NCI-H460 (cell line): ENCODE measurements at regions not wholly inside any gene's neighbourhood (a gene's known extent, or its start where the extent isn't known, plus 50 kb on each side); places are given as distances from the start of the nearest gene placed in this dataset.
"Not testable (repeated sequence)": the region's sequence is repeated elsewhere in the genome, so short reads cannot be mapped to it uniquely, and the experiment has no call there.

ENCODE experiments used
- DNase-seq: peaks from one replicate; pipeline ENCODE4 v3.0.0-alpha.2; 2016; ENCODE audit warnings: low read depth; ENCODE audit errors: extremely low read depth

DNA sequence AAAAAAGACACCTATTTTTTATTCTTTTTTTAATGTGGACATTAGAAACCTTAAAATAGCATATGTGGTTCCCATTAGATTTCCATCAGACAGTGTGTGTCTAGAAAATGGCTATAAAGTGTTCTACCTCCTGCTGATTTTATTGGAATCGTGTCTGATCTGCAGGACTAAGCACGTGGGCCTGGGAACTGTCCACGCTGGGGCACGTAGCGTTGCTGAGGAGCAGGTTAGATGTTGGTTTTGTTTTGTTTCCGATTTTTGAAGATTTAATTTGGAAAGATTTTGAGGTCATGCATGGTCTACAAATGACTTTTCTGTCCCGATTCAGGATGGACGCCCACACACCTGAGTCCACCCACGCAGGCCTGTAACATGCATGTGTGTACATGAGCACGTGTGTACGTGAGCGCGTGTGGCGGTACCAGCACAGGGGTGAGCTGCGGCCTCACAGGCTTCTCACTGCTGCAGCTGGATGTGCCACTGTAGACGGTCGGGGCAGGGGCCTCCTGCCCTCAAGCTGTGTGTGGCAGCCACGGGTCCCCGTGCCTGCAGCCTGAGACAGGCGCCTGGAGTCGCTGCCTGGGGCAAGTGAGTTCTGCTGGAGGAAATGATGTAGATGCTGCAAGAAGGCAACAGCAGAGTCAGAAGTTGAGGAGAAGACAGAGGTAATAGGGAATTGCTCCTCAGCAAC, 99.7 kb upstream of the CTDP1 start:
- DNase-seq: no peak

DNA sequence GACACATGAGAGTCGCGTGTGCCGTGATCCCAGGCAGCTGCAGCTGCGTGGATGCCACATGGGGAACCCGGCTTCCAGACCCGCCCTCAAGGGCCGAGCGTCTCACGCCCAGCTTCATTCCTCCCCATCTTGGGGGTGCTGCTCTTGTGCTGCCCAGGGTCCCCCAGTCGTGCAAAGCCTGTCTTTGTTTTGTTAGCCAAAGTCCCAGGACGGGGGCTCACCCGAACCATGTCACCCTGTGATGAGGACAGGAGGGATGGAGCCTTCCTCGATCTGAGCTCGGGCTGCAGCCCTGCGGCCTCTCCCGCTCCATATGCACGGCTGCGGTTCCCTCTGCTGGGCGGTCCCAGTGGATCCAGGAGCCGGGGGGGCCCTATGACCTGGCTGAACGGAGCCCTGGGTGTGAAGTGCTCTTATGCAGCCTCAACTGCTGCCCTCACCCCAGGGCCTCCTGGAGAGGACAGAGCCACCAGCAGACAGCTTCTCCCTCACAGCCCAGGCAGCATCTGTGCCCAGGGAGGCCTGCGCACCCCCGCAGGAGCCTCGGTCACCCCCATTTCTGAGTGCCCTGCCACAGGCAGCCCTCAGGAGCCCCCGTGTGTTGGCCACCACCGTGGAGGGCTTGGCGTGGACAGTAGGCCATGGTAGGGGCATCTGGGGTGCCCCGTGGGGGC, 99.0 kb upstream of the CTDP1 start:
- no peak for DNase-seq

DNA sequence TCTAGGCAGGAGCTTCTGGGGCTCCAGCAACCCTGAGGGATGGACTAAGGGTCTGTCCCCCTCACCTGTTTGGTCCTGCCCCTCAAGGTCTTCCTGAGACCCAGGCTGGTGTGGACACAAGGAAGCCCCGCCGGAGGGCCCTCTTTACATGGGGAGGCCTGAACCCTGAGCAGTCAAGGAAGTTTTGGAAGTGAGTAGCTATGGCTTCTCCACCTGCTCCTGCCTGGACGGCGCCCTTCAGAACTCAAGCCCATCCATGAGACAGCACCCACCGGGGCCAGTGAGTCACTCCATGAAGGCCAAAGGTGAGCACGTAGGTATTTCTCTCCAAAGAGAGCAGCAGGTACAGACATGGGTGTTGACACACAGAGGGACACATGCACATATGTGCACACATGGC, 98.2 kb upstream of the CTDP1 start:
- no peak for DNase-seq

DNA sequence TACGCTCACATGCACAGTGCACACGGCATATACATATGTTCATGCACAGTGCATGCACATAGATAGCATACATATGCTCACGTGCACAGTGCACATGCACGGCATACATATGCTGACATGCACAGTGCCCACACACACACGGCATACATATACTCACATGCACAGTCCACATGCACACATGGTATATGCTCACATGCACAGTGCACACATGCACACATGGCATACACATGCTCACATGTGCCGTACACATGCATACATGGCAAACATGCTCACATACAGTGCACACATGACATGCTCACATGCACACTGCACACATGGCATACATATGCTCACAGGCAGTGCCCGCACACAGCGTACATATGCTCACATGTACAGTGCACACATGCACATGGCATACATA, 97.7 kb upstream of the CTDP1 start:
- DNase-seq: no peak

- DNase-seq: no peak
Measured at GRCh38 chr18:79582978-79583377, 96.6 kb upstream of the CTDP1 start.

DNA sequence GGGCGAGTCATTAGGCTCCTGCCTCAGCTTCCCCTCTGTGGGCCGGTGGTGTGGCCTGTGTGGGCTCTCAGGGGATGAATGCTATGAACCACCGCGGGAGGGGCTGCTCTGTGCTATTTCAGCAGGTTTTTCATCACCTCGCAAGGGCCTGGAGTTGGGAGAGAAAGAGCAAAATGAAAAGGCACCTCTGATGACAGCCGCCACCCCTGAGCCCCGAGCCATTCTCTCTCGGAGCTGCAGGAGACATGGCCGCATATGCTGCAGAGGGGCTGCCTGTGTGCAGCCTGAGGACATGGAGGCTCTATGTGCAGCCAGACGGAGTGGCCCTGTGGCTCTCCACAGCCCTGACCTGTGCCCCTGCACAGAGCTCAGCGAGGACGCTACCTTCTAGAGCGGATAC, 96.2 kb upstream of the CTDP1 start:
- DNase-seq: no peak

- no peak for DNase-seq
Measured at GRCh38 chr18:79583984-79584401, 95.6 kb upstream of the CTDP1 start.

DNA sequence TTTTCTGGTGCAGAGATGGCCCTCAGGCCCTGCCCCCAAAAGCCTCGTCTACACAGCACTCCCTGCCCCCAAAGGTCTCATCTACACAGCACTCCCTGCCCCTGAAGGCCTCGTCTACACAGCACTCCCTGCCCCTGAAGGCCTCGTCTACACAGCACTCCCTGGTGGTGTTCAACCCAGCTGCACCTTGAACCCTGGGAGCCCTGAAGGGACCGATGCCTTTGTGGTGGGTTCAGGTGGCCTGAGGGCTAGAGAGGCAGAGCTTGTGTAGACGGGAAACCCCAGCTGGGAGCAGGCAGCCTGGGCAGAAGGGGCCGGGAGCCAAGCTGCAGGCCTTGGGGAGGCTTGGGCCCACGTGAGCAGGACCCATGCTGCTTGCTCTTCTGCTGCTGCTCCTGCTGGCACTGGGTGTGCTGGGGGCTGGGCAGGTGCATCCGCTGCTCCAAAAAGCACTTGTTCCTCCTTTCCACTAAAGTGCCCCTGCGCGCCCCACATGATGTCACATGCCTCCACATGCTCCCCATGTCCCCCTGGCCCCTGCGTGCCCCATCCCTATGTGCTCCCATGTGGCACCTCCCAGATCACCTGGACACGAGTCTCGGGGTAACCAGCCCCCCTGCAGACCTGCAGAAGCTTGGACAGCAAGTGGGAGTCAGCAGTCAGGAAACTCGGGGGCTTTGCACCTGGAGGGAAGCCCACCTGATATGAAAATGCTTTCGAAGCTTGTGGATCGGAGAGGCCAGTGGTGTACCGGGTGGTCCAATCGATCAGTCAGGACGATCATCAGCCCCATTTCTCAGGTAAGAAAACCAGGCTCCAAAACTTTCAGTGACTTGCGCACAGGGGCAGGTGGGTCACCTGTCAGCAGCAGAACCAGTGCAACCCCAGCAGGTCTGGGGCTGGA, 94.9 kb upstream of the CTDP1 start:
- no peak for DNase-seq

DNA sequence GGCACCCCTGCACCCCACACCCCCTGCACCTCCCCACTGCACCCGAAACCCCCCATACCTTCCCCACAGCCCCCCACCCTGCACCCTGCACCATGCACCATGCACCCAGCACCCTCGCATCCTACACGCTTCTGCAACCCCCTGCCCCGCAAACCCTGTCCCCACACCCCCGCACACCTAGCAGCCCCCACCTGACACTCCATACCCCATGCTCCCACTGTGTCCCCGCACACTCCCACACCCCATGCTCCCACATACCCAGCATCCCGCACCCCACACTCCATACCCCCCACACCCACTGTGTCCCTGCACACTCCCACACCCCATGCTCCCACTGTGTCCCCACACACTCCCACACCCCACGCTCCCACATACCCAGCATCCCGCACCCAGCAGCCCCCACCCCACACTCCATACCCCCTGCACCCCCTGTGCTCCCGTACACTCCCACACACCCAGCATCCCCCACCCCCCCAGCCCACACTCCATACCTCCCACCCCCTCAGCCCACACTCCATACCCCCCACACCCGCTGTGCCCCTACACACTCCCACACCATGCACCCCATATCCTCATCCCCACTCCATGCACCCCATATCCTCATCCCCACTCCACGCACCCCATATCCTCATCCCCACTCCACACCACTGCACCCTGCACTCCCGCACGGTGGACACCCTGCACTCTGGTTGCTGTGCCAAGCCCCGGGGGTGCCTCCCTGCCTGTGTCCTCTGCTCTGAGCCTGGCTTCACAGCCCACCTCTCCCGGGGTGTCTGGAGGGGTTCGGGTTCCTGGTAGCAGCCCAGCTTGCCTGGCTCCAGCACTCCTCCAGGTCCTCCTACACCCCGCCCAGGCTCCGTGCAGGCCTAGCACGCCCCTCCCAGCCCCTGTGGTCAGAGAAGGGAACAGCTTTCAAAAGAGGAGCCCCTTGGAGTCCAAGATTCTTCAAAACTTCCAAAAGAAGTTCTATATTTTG, 93.9 kb upstream of the CTDP1 start:
- no peak for DNase-seq

DNA sequence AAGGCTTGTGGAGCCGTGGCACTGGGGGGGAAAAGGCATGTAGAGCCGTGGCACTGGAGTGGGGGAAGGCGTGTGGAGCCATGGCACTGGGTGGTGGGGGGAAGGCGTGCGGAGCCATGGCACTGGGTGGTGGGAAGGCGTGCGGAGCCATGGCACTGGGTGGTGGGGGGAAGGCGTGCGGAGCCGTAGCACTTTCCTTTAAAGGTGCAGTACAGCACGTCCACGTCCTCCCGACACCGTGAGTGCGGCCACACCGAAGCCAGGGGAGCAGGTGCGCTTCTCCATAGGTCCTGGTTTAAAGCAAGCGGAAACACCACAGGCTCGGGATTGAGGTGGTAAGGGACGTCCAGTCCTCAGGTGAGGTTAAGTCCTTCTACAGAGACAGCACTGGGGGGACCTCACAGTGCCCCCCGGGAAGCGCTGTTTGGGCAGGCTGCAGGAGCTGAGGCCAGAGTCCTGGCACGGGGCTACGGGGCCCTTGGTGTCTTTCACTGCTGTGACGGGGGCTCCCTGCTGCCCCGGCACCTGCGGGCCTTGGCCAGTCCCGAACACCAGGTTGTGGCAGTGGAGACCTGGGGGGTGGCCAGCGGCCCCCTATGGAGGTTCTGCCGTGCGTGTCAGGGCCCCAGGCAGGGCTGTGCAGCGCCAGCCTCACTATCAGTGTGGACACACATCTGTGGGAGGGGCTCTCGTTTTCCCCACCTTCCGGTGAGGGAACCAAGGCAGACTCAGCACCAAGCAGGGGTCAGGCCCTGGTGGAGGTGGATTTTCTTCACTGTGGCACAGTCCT, 93.0 kb upstream of the CTDP1 start:
- DNase-seq: no peak

- no peak for DNase-seq
Measured at GRCh38 chr18:79587226-79587741, 92.3 kb upstream of the CTDP1 start.

- no peak for DNase-seq
Measured at GRCh38 chr18:79587779-79588635, 91.6 kb upstream of the CTDP1 start.

DNA sequence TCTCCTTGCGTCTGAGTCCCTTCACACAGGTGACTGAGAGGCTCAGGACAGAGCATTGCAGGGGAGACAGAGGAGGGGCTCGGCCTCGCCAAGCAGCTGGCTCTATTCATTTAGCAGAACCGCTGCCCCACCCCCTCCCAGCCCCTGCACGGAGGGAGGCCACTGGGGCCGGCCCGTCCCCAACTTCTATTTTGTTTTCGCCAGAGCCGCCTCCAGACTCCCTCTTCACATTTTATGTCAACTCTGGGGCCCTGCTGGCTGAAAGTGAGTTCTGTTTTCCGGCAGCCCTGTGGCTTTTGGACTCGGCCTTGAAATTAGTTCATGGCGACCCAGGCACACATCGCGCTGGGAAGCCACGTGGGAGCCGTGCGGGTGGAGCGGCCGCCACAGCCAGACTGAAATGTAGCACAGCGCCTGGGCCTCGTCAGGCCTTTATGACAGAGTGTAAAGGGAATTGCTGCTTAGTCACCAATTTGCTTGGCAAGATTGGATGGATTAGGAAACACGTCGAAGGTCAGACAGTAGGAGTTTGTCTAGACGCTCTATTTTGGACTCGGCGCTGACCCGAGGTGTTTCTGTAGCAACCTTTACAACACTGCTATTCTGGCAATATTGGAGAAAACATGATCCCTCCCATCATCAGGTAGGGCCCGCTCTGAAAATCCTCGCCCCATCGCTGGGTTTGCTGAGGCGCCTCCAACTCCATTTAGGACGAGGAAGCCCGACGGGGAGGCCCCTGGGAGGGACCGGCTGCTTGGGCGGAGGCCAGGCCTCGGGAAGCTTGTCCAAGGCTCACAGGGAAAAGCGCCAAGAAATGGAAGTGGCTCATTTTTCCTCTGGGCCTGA, 90.7 kb upstream of the CTDP1 start:
- DNase-seq: no peak

- no peak for DNase-seq
Measured at GRCh38 chr18:79589601-79590091, 90.0 kb upstream of the CTDP1 start.

GRCh38 chr18:79590191-79591031, 89.2 kb upstream of the CTDP1 start:
- no peak for DNase-seq

DNA sequence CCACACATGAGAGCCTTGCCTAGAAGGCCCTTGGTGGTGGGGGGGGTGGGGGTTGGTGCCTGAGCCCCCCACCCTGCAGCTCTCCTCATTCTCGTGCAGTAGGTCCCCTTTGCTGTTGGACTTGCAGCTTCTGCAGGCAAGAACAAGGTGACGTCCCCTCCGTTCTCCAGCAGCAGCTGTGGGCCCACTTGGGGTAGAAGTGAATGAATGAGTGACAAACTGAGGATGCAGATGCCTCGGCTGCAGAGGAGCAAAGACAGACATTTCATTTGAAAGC, 88.6 kb upstream of the CTDP1 start:
- no peak for DNase-seq

- not testable (repeated sequence) for DNase-seq
Measured at GRCh38 chr18:79592684-79593083, 86.9 kb upstream of the CTDP1 start.
